ENCODE measurements at regions not wholly inside any gene's neighbourhood (a gene's known extent, or its start where the extent isn't known, plus 50 kb on each side); places are given as distances from the start of the nearest gene placed in this dataset.

DNA sequence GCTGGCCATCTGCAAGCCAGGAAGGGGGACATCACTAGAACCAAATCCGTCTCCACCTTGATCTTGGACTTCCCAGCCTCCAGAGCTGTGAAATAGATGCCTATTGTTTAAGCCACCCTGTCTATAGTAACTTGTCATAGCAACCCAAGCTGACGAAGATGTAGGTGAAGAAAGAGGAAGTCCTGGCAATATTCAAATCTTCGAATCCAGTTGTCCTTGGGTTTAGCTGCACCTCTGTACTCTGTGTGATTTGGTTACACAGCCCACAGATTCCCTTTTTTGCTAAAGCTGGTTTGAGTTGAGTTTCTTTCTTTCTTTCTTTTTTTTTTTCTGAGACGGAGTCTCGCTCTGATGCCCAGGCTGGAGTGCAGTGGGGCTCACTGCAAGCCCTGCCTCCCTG is 68.0 kb upstream of the XCR1 start:
- ATAC-seq (ENCODE audit: insufficient number of reproducible peaks, low FRiP score, low read depth) (no peak), DNase-seq (ENCODE audit: low spot score) (no peak)
- H3K9me3 ChIP-seq: no peaks in the 10 kb centered on the region
- peaks cover 0 to 3% of the 10 kb centered on the region in 2 donors for H3K4me1 ChIP-seq (ENCODE audit: control insufficient read depth in 1 of 2, low read depth in 2 of 2)
- H3K27me3 ChIP-seq (replicated peaks; ENCODE audit: insufficient read depth): no peaks in the 10 kb centered on the region
- no peak overlapping the region for H3K4me3 ChIP-seq
- H3K36me3 ChIP-seq: no peaks in the 10 kb centered on the region
- no peak for TF ChIP-seq CTCF (IDR thresholded peaks at IDR 0.05)
- peak overlapping the region in 1 of 2 donors; percentile 8 for H3K27ac ChIP-seq

DNA sequence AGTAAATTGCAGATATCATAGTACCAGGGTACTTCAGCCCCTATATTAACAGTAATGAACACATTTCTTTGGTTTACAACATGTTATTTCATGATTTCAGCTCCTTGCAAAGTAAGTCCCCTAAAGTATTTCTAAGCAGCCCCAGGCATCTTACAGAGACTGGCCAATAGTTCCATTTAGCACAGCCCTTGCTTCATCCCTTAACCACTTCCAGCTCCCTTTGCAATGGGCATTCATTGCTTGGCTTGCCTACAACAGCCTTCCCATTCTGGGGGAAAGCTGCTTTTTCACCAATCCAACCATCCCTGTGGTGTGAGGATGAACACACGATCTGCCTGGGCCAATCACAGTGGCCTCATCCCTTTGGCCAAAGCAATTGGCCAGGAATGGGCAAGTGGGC is 67.2 kb upstream of the XCR1 start:
- H3K27me3 ChIP-seq (replicated peaks; ENCODE audit: insufficient read depth): no peaks in the 10 kb centered on the region
- ATAC-seq (ENCODE audit: insufficient number of reproducible peaks, low FRiP score, low read depth) (no peak), DNase-seq (ENCODE audit: low spot score) (no peak)
- H3K27ac ChIP-seq: peak overlapping the region in 1 of 2 donors; percentile 11
- H3K9me3 ChIP-seq: no peaks in the 10 kb centered on the region
- no peak overlapping the region for H3K4me3 ChIP-seq
- TF ChIP-seq CTCF (IDR thresholded peaks at IDR 0.05): no peak
- H3K4me1 ChIP-seq (ENCODE audit: control insufficient read depth in 1 of 2, low read depth in 2 of 2): peaks cover 0 to 3% of the 10 kb centered on the region in 2 donors
- H3K36me3 ChIP-seq: no peaks in the 10 kb centered on the region

DNA sequence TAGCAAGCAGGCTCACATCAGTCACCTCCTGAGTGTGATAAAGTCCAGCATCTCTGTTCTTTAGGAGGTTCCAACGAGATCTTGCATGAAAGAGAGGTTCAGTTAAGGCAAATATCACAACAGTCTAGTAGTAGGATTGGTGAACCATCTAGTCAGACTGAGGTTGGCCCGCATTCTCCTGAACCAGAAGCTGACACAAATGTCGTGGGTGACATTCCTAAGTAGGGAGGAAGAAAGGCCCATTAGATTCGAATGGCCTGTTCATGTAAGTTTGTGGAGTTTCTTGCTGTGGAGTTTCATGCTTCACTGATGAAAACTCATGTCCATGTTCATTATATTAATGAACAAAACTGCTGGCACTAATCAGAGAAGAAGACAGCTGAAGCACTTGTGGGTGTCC is 66.7 kb upstream of the XCR1 start:
- H3K27me3 ChIP-seq (replicated peaks; ENCODE audit: insufficient read depth): no peaks in the 10 kb centered on the region
- no peak for TF ChIP-seq CTCF (IDR thresholded peaks at IDR 0.05)
- DNase-seq (ENCODE audit: low spot score) (no peak), ATAC-seq (ENCODE audit: insufficient number of reproducible peaks, low FRiP score, low read depth) (no peak)
- no peaks in the 10 kb centered on the region for H3K36me3 ChIP-seq
- no peak overlapping the region for H3K27ac ChIP-seq
- H3K4me1 ChIP-seq (ENCODE audit: control insufficient read depth in 1 of 2, low read depth in 2 of 2): peaks cover 0 to 3% of the 10 kb centered on the region in 2 donors
- H3K9me3 ChIP-seq: no peaks in the 10 kb centered on the region
- H3K4me3 ChIP-seq: no peak overlapping the region

- no peaks in the 10 kb centered on the region for H3K4me1 ChIP-seq (ENCODE audit: control insufficient read depth in 1 of 2, low read depth in 2 of 2)
- no peaks in the 10 kb centered on the region for H3K9me3 ChIP-seq
- no peaks in the 10 kb centered on the region for H3K36me3 ChIP-seq
- DNase-seq (ENCODE audit: low spot score): no peak
- H3K4me3 ChIP-seq: no peak overlapping the region
- no peak for ATAC-seq (ENCODE audit: insufficient number of reproducible peaks, low FRiP score, low read depth)
- no peak for TF ChIP-seq CTCF (IDR thresholded peaks at IDR 0.05)
- H3K27me3 ChIP-seq (replicated peaks; ENCODE audit: insufficient read depth): no peaks in the 10 kb centered on the region
- H3K27ac ChIP-seq: no peak overlapping the region
These were observed 66.2 kb upstream of the XCR1 start for GRCh38 chr3:46093327-46093942.

DNA sequence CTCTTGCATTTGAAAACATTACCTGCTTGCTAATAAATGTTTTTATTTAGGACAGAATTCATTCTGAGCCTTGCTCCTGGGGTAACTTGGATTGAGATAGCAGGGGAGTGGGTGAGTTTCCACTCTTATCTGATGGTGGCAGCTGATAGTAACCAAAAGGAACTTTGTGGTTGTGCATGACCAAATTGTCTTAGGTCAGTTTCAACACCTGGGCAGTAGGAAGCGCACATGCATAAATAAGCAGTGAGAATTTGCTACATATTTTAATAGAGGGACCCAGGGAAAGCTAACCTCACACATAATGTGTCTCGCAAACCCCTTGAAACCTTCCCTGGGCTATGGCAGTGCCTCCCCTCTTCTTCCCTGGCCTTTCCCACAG is 65.4 kb upstream of the XCR1 start:
- H3K4me3 ChIP-seq: no peak overlapping the region
- no peaks in the 10 kb centered on the region for H3K4me1 ChIP-seq (ENCODE audit: control insufficient read depth in 1 of 2, low read depth in 2 of 2)
- H3K27ac ChIP-seq: no peak overlapping the region
- H3K27me3 ChIP-seq (replicated peaks; ENCODE audit: insufficient read depth): no peaks in the 10 kb centered on the region
- DNase-seq (ENCODE audit: low spot score) (no peak), ATAC-seq (ENCODE audit: insufficient number of reproducible peaks, low FRiP score, low read depth) (no peak)
- H3K9me3 ChIP-seq: no peaks in the 10 kb centered on the region
- TF ChIP-seq CTCF (IDR thresholded peaks at IDR 0.05): no peak
- H3K36me3 ChIP-seq: no peaks in the 10 kb centered on the region
